Ascending aorta (tissue), 2 donors: ENCODE measurements at regions not wholly inside any gene's neighbourhood (a gene's known extent, or its start where the extent isn't known, plus 50 kb on each side); places are given as distances from the start of the nearest gene placed in this dataset.
A peak's percentile ranks its signal among the peaks of the same experiment; 100 is the strongest.

Source experiments
- DNase-seq, 2 donors: peaks; one replicate each; pipeline ENCODE4 v3.0.0-alpha.2; 2019; ENCODE audit warnings: low spot score in 2 of 2
- H3K27ac ChIP-seq, 2 donors: fragments of 200-600 bp; sonication (generic); one replicate each; pipeline ENCODE4 v1.5.1; 2016 to 2017; ENCODE audit warnings: mild to moderate bottlenecking in 1 of 2
- H3K27me3 ChIP-seq: fragments of 200-600 bp; sonication (generic); one replicate; pipeline ENCODE4 v1.5.1; 2017
- H3K36me3 ChIP-seq, 2 donors: fragments of 200-600 bp; sonication (generic); one replicate each; pipeline ENCODE4 v1.5.1; 2016
- H3K4me1 ChIP-seq, 2 donors: fragments of 200-600 bp; sonication (generic); one replicate each; pipeline ENCODE4 v1.5.1; 2016 to 2017; ENCODE audit warnings: mild to moderate bottlenecking in 1 of 2
- H3K4me3 ChIP-seq, 2 donors: fragments of 200-600 bp; sonication (generic); one replicate each; pipeline ENCODE4 v1.5.1; 2016 to 2017; ENCODE audit warnings: mild to moderate bottlenecking in 1 of 2
- H3K9me3 ChIP-seq, 2 donors: fragments of 200-600 bp; sonication (generic); one replicate each; pipeline ENCODE4 v1.5.1; 2016
- intact Hi-C: fragments of 100-400 bp; cut with DNase I; formaldehyde crosslinking; loops from one replicate; pipeline ENCODE4 v1.15.1; 2023
- TF ChIP-seq, protein P1 (sequence below), 3 experiments: fragments of 200-600 bp in 2 of 3; fragments of 450-650 bp in 1 of 3; sonication (generic) in 2 of 3; IDR thresholded peaks; one replicate each; pipeline ENCODE4 v1.5.1; 2016 to 2019; ENCODE audit warnings: antibody characterized with exemption in 3 of 3, mild to moderate bottlenecking in 1 of 3, moderate library complexity in 1 of 3

DNA sequence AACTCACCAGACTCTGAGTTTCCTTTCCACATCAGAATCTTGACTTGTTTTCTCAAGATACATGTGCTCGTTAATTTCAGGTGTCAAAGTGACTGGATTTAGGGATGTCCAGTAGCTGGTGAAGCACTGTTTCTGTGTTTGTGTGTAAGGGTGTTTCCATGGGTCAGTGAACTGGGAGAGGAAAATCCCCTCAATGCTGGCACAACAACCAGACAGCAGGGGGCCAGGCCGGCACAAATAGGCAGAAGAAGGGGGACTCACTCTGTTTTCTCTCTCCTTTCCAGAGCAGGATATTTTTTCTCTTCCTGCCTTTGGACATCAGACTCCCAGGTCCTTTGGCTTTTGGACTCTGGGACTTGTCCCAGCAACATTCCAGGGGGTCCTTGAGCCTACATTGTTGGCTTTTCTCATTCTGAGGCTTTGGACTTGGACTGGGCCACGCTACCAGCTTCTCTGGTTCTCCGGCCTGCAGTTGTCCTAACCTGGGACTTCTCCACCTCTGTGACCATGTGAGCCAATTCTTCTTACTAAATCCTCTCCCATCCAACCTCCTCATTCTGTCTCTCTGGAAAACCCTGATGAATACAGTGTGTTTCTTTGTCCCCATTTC, 144.0 kb downstream of the CAAP1 start:
- TF ChIP-seq, protein P1, sequence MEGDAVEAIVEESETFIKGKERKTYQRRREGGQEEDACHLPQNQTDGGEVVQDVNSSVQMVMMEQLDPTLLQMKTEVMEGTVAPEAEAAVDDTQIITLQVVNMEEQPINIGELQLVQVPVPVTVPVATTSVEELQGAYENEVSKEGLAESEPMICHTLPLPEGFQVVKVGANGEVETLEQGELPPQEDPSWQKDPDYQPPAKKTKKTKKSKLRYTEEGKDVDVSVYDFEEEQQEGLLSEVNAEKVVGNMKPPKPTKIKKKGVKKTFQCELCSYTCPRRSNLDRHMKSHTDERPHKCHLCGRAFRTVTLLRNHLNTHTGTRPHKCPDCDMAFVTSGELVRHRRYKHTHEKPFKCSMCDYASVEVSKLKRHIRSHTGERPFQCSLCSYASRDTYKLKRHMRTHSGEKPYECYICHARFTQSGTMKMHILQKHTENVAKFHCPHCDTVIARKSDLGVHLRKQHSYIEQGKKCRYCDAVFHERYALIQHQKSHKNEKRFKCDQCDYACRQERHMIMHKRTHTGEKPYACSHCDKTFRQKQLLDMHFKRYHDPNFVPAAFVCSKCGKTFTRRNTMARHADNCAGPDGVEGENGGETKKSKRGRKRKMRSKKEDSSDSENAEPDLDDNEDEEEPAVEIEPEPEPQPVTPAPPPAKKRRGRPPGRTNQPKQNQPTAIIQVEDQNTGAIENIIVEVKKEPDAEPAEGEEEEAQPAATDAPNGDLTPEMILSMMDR (IDR thresholded peaks at IDR 0.05): no peak
- Histone ChIP-seq H3K9me3 (no peaks in the 10 kb centered on the region), H3K27me3 (no peaks in the 10 kb centered on the region), H3K36me3 (no peaks in the 10 kb centered on the region), H3K27ac (no peak overlapping the region), H3K4me1 (no peaks in the 10 kb centered on the region), H3K4me3 (no peak overlapping the region)
- intact Hi-C loops: no loop called here
- DNase-seq: no peak

DNA sequence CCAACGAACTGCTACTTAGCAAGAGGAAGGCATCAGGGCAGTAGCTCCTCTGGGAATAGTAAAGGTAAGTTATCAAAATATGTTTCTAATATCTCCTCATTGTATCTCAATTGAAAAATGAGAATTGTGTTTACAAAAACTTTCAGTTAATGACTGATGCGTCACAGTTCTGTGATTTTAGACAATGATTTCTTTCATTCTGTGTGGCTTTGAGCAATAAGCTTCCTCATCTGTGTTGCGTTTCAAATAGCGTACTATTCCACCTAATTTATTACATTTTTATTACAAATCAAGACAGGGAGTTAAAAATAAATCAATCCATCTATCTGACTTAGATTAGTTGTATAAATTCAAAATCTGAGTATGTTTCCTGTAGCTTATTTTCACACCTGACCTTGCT, 145.0 kb downstream of the CAAP1 start:
- no peaks in the 10 kb centered on the region for H3K36me3 ChIP-seq
- no peaks in the 10 kb centered on the region for H3K4me1 ChIP-seq
- TF ChIP-seq, protein P1 (IDR thresholded peaks at IDR 0.05): no peak
- no peak for DNase-seq
- no peak overlapping the region for H3K27ac ChIP-seq
- intact Hi-C loops: no loop called here
- no peak overlapping the region for H3K4me3 ChIP-seq
- H3K9me3 ChIP-seq: no peaks in the 10 kb centered on the region
- no peaks in the 10 kb centered on the region for H3K27me3 ChIP-seq

DNA sequence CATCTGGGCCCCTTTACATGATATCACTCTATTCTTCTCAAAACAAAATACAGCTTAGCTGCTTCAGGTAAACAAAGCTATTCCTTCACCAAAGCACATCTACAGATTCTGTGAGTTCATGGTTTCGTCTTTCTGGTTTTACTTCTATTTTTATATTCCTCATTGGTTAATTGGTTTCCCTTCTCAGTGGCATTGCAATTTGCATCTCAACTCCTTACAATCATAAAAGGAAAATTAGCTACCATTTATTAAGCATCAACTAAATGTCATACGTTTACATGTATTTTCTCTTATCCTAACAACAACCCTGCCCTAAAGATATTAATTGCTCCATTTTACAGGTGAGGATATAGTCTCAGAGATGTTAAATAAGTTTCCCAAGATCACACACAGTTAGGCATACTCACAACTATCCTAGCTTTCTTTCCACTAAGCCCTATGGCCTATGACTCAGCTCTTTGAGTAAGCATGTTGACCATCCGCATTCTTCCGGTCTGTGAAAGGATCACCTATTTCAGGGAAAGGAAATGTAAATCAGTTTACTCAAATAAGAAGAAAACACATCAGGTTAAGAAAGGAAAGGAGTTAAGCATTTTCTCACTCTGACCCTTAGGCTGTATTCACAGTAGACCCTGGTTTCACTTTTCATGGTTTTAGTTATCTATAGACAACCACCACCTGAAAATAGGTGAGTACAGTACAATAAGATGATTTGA, 146.1 kb downstream of the CAAP1 start:
- no peak for DNase-seq
- intact Hi-C loops: no loop called here
- H3K4me1 ChIP-seq: no peaks in the 10 kb centered on the region
- no peaks in the 10 kb centered on the region for H3K36me3 ChIP-seq
- no peak overlapping the region for H3K27ac ChIP-seq
- no peak overlapping the region for H3K4me3 ChIP-seq
- H3K9me3 ChIP-seq: no peaks in the 10 kb centered on the region
- no peaks in the 10 kb centered on the region for H3K27me3 ChIP-seq
- TF ChIP-seq, protein P1 (IDR thresholded peaks at IDR 0.05): no peak

DNA sequence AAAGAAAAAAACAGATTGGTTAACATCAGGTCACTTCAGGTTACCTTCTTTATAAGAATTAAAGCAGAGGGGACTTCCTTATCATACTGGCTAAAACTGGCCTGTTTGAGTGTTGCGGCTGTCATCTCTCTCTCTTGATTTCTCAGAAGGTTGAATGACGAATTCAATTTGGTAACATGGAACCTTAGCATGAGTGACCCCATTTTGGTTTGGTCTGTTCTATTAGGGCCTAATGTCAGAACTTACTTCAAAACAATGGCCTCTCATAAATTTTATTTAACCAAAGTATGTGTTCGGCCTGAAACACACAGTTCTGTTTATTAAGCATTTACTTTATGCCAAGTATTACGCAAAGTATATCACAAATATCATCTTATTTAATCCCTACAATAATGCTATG, 147.5 kb downstream of the CAAP1 start:
- TF ChIP-seq, protein P1 (IDR thresholded peaks at IDR 0.05): no peak
- intact Hi-C loops: no loop called here

DNA sequence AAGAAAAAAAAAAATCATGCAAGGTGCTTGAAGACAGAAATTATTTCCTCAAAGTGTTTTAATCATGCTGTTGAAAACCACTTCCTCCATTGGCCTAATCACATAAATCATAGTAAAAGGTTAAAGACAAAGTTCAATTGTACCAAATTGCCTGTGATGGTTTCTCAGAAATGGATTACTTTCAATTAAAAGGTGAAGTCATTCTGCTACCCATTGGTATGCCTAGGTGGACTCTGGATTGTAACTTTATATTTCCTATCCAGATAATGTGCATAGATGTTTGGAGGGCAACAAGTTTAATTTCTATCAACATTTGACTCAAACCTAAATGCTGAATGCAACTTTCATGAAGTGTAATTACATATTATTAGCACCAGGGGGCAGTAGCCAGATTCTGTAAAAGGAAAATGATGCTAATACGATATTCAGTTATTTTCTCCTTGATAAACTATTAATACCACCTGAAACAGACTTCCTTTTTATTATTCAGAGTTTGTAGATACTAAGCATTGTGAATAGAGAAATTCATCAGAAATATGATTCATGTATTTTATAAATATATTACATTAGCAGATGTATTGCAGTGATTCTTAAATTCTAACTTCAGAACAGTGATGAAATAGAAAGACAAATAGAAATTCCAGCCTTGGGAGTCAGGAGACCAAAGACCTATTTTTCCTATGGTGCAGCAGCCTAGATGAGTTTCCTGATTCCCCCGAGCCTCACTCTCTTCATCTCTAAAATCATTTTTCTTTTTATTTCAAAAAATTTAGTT, 148.2 kb downstream of the CAAP1 start:
- intact Hi-C loops: loop anchor here (5.0 kb wide), 1 partner anchor 233 kb away; no protein-coding TSS in a partner anchor
- TF ChIP-seq, protein P1 (IDR thresholded peaks at IDR 0.05): peak in 2 of 3 experiments; percentile 63 to 71

More for the DNA sequence above, 147.5 kb downstream of the CAAP1 start:
- Histone ChIP-seq H3K36me3 (no peaks in the 10 kb centered on the region), H3K27ac (no peak overlapping the region), H3K4me1 (no peaks in the 10 kb centered on the region), H3K4me3 (no peak overlapping the region), H3K27me3 (no peaks in the 10 kb centered on the region), H3K9me3 (no peaks in the 10 kb centered on the region)
- DNase-seq: no peak

More for the DNA sequence above, 148.2 kb downstream of the CAAP1 start:
- Histone ChIP-seq H3K36me3 (no peaks in the 10 kb centered on the region), H3K4me3 (no peak overlapping the region), H3K27ac (no peak overlapping the region), H3K4me1 (no peaks in the 10 kb centered on the region), H3K27me3 (no peaks in the 10 kb centered on the region), H3K9me3 (no peaks in the 10 kb centered on the region)
- DNase-seq: no peak
